ENCODE measurements at regions not wholly inside any gene's neighbourhood (a gene's known extent, or its start where the extent isn't known, plus 50 kb on each side); places are given as distances from the start of the nearest gene placed in this dataset.
A peak's percentile ranks its signal among the peaks of the same experiment; 100 is the strongest.

DNA sequence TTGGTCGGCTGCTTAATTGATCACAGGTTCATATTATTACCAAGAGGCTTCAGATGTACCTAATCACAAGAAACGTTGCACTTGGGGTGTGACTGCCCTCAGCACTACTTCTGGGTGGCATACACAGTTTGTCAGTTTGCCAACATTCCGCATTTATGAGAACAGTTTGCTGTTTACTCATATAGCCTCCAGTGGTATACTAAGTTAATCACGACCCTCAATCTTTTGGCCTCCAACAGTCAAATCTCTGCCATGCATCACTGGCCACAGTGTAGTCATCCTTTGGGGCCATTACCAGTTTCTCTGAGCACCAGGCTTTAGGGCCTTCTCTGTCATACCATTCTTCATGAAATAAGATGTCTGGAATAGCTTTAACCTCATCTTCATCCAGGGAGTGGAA lies 62.8 kb upstream of the BCL9 start:
- ChIA-PET CTCF (no interaction called here), POLR2A (no interaction called here)
- 89% methylated on average over 4 of the region's 4 CpGs for WGBS (ENCODE audit: insufficient coverage)
- Histone ChIP-seq H3K27ac (ENCODE audit: insufficient read depth in 1 of 2, low read depth in 1 of 2, low read length in 2 of 2, poor library complexity in 1 of 2, severe bottlenecking in 2 of 2) (no peak overlapping the region), H3K9me3 (ENCODE audit: control extremely low read depth in 1 of 5, control insufficient read depth in 4 of 5, insufficient read depth in 2 of 5, low read depth in 1 of 5, low read length in 4 of 5) (no peaks in the 10 kb centered on the region), H3K36me3 (ENCODE audit: control insufficient read depth in 4 of 4, insufficient read depth in 4 of 4, low read length in 3 of 4) (no peaks in the 10 kb centered on the region), H3K27me3 (replicated peaks in 2 of 5; ENCODE audit: control insufficient read depth in 4 of 5, insufficient read depth in 5 of 5, low read length in 4 of 5) (no peaks in the 10 kb centered on the region), H3K4me3 (ENCODE audit: control insufficient read depth in 1 of 7, extremely low read depth in 1 of 7, insufficient read depth in 4 of 7, low read depth in 2 of 7, low read length in 6 of 7) (no peak overlapping the region), H3K4me1 (ENCODE audit: control extremely low read depth in 1 of 4, control insufficient read depth in 4 of 4, insufficient read depth in 4 of 4, low read length in 3 of 4) (no peaks in the 10 kb centered on the region)
- no peak for DNase-seq

GRCh38 chr1:147479864-147480564 lies 61.3 kb upstream of the BCL9 start:
- ChIA-PET POLR2A (no interaction called here), CTCF (no interaction called here)
- Histone ChIP-seq H3K27ac (ENCODE audit: insufficient read depth in 1 of 2, low read depth in 1 of 2, low read length in 2 of 2, poor library complexity in 1 of 2, severe bottlenecking in 2 of 2) (no peak overlapping the region), H3K36me3 (ENCODE audit: control insufficient read depth in 4 of 4, insufficient read depth in 4 of 4, low read length in 3 of 4) (no peaks in the 10 kb centered on the region), H3K9me3 (ENCODE audit: control extremely low read depth in 1 of 5, control insufficient read depth in 4 of 5, insufficient read depth in 2 of 5, low read depth in 1 of 5, low read length in 4 of 5) (no peaks in the 10 kb centered on the region), H3K4me3 (ENCODE audit: control insufficient read depth in 1 of 7, extremely low read depth in 1 of 7, insufficient read depth in 4 of 7, low read depth in 2 of 7, low read length in 6 of 7) (no peak overlapping the region), H3K27me3 (replicated peaks in 2 of 5; ENCODE audit: control insufficient read depth in 4 of 5, insufficient read depth in 5 of 5, low read length in 4 of 5) (no peaks in the 10 kb centered on the region), H3K4me1 (ENCODE audit: control extremely low read depth in 1 of 4, control insufficient read depth in 4 of 4, insufficient read depth in 4 of 4, low read length in 3 of 4) (no peaks in the 10 kb centered on the region)
- WGBS (ENCODE audit: insufficient coverage): 78% methylated on average over 1 of the region's 3 CpGs
- DNase-seq: no peak

DNA sequence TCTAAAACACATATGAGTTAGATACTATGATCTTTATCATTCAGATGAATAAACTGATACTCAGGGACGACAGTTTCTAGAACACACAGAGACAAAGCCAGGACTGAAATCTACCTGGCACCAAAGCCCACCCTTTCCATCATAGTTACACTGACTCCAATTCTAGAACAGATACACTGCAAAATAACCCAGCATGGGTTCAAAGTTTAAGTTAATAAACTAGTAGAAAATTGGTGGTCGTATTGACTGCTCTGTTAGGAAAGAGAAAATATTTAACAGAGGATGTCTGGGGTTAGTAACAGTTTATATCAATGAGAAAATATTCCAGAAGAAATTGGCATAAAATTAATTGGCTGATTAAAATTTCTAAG lies 60.8 kb upstream of the BCL9 start:
- Histone ChIP-seq H3K4me1 (ENCODE audit: control extremely low read depth in 1 of 4, control insufficient read depth in 4 of 4, insufficient read depth in 4 of 4, low read length in 3 of 4) (no peaks in the 10 kb centered on the region), H3K36me3 (ENCODE audit: control insufficient read depth in 4 of 4, insufficient read depth in 4 of 4, low read length in 3 of 4) (no peaks in the 10 kb centered on the region), H3K9me3 (ENCODE audit: control extremely low read depth in 1 of 5, control insufficient read depth in 4 of 5, insufficient read depth in 2 of 5, low read depth in 1 of 5, low read length in 4 of 5) (no peaks in the 10 kb centered on the region), H3K27ac (ENCODE audit: insufficient read depth in 1 of 2, low read depth in 1 of 2, low read length in 2 of 2, poor library complexity in 1 of 2, severe bottlenecking in 2 of 2) (no peak overlapping the region), H3K27me3 (replicated peaks in 2 of 5; ENCODE audit: control insufficient read depth in 4 of 5, insufficient read depth in 5 of 5, low read length in 4 of 5) (no peaks in the 10 kb centered on the region), H3K4me3 (ENCODE audit: control insufficient read depth in 1 of 7, extremely low read depth in 1 of 7, insufficient read depth in 4 of 7, low read depth in 2 of 7, low read length in 6 of 7) (no peak overlapping the region)
- POLR2A ChIA-PET: no interaction called here
- DNase-seq: no peak
- no CpG with 5 or more reads among the region's 2 CpGs for WGBS (ENCODE audit: insufficient coverage)
- CTCF ChIA-PET: no interaction called here

DNA sequence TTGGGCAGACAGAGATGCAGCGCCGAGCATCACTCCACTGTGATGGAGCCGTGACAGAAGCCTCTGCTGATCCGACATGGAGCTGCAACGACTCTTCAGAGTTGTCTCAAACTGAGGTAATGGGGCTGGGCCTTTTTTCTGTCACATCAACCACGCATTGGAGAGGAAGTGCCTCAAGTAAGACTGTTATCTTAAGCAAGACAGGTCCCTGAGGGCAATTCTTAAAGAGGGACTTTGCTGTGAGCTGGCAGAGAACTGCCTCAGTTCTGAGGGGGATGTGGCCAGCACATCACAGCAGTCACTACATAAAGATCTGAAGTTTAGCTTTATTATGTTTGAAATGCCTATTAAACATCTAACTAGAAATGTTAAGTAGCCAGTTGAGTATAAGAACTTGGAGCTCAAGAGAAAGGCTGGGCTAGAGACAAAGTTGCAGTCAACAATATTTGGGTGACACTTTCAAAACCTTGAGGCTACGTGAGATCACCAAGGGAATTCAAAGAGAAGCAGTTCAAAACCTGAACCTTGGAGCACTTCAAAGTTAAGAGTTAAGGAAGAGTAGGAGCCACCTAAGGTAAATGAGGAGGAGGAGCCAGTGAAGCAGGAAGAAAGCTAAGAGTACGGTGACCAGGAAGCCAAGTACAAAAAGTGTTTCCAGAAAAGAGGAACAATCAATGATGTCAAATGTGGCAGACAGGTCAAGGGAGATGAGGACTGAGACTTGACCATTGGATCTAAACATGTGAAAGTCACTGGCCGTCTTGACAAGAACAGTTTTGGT lies 54.2 kb upstream of the BCL9 start:
- ChIA-PET POLR2A (no interaction called here), CTCF (interaction anchor here (0.9 to 1.8 kb wide), 2 partner anchors 9 to 154 kb away, joined by 3 to 9 read pairs; no protein-coding TSS in a partner anchor)
- peak in 1 of 3 donors; percentile 10 for DNase-seq
- WGBS (ENCODE audit: insufficient coverage): 72% methylated on average over 7 of the region's 9 CpGs
- Histone ChIP-seq H3K9me3 (ENCODE audit: control extremely low read depth in 1 of 5, control insufficient read depth in 4 of 5, insufficient read depth in 2 of 5, low read depth in 1 of 5, low read length in 4 of 5) (no peaks in the 10 kb centered on the region), H3K4me3 (ENCODE audit: control insufficient read depth in 1 of 7, extremely low read depth in 1 of 7, insufficient read depth in 4 of 7, low read depth in 2 of 7, low read length in 6 of 7) (no peak overlapping the region), H3K27me3 (replicated peaks in 2 of 5; ENCODE audit: control insufficient read depth in 4 of 5, insufficient read depth in 5 of 5, low read length in 4 of 5) (no peaks in the 10 kb centered on the region), H3K36me3 (ENCODE audit: control insufficient read depth in 4 of 4, insufficient read depth in 4 of 4, low read length in 3 of 4) (no peaks in the 10 kb centered on the region), H3K4me1 (ENCODE audit: control extremely low read depth in 1 of 4, control insufficient read depth in 4 of 4, insufficient read depth in 4 of 4, low read length in 3 of 4) (no peaks in the 10 kb centered on the region), H3K27ac (ENCODE audit: insufficient read depth in 1 of 2, low read depth in 1 of 2, low read length in 2 of 2, poor library complexity in 1 of 2, severe bottlenecking in 2 of 2) (no peak overlapping the region)

GRCh38 chr1:147491098-147491497 lies 50.2 kb upstream of the BCL9 start:
- no peak for DNase-seq
- ChIA-PET CTCF (interaction anchor here (1.0 to 1.4 kb wide), 3 partner anchors 101 to 151 kb away, joined by 3 to 4 read pairs (median 3); no protein-coding TSS in a partner anchor), POLR2A (no interaction called here)
- 0% methylated on average over 1 of the region's 2 CpGs for WGBS (ENCODE audit: insufficient coverage)
- no peaks in the 10 kb centered on the region for H3K4me1 ChIP-seq (ENCODE audit: control extremely low read depth in 1 of 4, control insufficient read depth in 4 of 4, insufficient read depth in 4 of 4, low read length in 3 of 4)
- no peaks in the 10 kb centered on the region for H3K36me3 ChIP-seq (ENCODE audit: control insufficient read depth in 4 of 4, insufficient read depth in 4 of 4, low read length in 3 of 4)
- H3K27ac ChIP-seq (ENCODE audit: insufficient read depth in 1 of 2, low read depth in 1 of 2, low read length in 2 of 2, poor library complexity in 1 of 2, severe bottlenecking in 2 of 2): no peak overlapping the region
- no peaks in the 10 kb centered on the region for H3K9me3 ChIP-seq (ENCODE audit: control extremely low read depth in 1 of 5, control insufficient read depth in 4 of 5, insufficient read depth in 2 of 5, low read depth in 1 of 5, low read length in 4 of 5)
- peaks cover 0 to 2% (median 0%) of the 10 kb centered on the region in 5 experiments for H3K27me3 ChIP-seq (replicated peaks in 2 of 5; ENCODE audit: control insufficient read depth in 4 of 5, insufficient read depth in 5 of 5, low read length in 4 of 5)
- H3K4me3 ChIP-seq (ENCODE audit: control insufficient read depth in 1 of 7, extremely low read depth in 1 of 7, insufficient read depth in 4 of 7, low read depth in 2 of 7, low read length in 6 of 7): no peak overlapping the region

Measured in common myeloid progenitor, CD34-positive (primary cell).